ENCODE measurements at regions not wholly inside any gene's neighbourhood (a gene's known extent, or its start where the extent isn't known, plus 50 kb on each side); places are given as distances from the start of the nearest gene placed in this dataset.

DNA sequence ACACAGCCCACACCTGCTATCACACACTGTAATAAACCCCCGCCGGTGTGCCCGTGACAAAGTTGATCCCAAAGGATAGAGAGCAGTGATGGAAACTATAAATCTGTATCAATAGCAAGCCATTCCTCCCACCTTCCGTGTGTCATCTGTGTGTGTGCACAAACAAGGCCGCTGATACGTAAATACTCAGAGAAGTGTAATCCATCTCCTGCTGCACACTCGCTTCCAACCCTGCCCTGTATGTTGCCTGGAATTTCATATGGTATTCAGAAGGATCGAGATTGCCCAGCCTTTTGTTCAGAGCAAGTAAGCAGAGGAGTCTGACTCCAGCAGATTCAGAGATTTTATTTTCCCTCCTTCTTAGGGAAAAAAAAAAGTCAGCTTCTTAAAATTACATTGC lies 581.1 kb upstream of the ZFHX3 start:
- RAD21 ChIA-PET (ENCODE audit: unreplicated experiment), result no interaction called here
- H3K4me2 ChIP-seq (ENCODE audit: control insufficient read depth, insufficient read depth), result no peak overlapping the region
- no peak overlapping the region for H2AFZ ChIP-seq (ENCODE audit: control insufficient read depth, low read depth, low read length)
- intact Hi-C loops (cut with micrococcal nuclease; ENCODE audit: unreplicated experiment) (no loop called here), in situ Hi-C loops (cut with MboI) (no loop called here)
- FAIRE-seq (no peak), DNase-seq (ENCODE audit: low read depth, low spot score) (no peak), ATAC-seq (no peak)
- H3K27ac ChIP-seq (ENCODE audit: control insufficient read depth, insufficient read depth), result no peak overlapping the region
- H3K79me2 ChIP-seq (ENCODE audit: control insufficient read depth, insufficient read depth, low read length), result no peaks in the 10 kb centered on the region
- WGBS (ENCODE audit: insufficient coverage, insufficient replicate concordance, low lambda C conversion rate, missing lambda C conversion rate), result 45% methylated on average over 8 of the region's 8 CpGs
- H3K9ac ChIP-seq (ENCODE audit: control insufficient read depth, insufficient read depth, low read length), result no peak overlapping the region
- no peaks in the 10 kb centered on the region; a peak in 1 of 4 replicates for H3K27me3 ChIP-seq (replicated peaks in 1 of 2; ENCODE audit: control insufficient read depth in 2 of 2, insufficient read depth in 2 of 2, low read length in 1 of 2)
- no peaks in the 10 kb centered on the region for H3K4me1 ChIP-seq (ENCODE audit: control insufficient read depth, insufficient read depth, low read length)
- CTCF ChIA-PET, result no interaction called here
- no peak overlapping the region for H3K4me3 ChIP-seq
- SMC1A ChIA-PET (ENCODE audit: uncharacterized antibody, unreplicated experiment), result no interaction called here
- TF ChIP-seq CBX5 (IDR thresholded peaks at IDR 0.05; ENCODE audit: low read depth) (no peak), SUPT20H (IDR thresholded peaks at IDR 0.05; ENCODE audit: borderline replicate concordance, control insufficient read depth, low read depth, low read length) (no peak), RELB (IDR thresholded peaks at IDR 0.05; ENCODE audit: low read depth) (no peak), RCOR1 (conservative IDR thresholded peaks at IDR 0.05; ENCODE audit: low read depth, low read length) (no peak)
- TF ChIP-seq, protein P1, sequence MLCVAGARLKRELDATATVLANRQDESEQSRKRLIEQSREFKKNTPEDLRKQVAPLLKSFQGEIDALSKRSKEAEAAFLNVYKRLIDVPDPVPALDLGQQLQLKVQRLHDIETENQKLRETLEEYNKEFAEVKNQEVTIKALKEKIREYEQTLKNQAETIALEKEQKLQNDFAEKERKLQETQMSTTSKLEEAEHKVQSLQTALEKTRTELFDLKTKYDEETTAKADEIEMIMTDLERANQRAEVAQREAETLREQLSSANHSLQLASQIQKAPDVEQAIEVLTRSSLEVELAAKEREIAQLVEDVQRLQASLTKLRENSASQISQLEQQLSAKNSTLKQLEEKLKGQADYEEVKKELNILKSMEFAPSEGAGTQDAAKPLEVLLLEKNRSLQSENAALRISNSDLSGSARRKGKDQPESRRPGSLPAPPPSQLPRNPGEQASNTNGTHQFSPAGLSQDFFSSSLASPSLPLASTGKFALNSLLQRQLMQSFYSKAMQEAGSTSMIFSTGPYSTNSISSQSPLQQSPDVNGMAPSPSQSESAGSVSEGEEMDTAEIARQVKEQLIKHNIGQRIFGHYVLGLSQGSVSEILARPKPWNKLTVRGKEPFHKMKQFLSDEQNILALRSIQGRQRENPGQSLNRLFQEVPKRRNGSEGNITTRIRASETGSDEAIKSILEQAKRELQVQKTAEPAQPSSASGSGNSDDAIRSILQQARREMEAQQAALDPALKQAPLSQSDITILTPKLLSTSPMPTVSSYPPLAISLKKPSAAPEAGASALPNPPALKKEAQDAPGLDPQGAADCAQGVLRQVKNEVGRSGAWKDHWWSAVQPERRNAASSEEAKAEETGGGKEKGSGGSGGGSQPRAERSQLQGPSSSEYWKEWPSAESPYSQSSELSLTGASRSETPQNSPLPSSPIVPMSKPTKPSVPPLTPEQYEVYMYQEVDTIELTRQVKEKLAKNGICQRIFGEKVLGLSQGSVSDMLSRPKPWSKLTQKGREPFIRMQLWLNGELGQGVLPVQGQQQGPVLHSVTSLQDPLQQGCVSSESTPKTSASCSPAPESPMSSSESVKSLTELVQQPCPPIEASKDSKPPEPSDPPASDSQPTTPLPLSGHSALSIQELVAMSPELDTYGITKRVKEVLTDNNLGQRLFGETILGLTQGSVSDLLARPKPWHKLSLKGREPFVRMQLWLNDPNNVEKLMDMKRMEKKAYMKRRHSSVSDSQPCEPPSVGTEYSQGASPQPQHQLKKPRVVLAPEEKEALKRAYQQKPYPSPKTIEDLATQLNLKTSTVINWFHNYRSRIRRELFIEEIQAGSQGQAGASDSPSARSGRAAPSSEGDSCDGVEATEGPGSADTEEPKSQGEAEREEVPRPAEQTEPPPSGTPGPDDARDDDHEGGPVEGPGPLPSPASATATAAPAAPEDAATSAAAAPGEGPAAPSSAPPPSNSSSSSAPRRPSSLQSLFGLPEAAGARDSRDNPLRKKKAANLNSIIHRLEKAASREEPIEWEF (IDR thresholded peaks at IDR 0.05; ENCODE audit: insufficient replicate concordance, low read depth, low read length), result no peak
- H4K20me1 ChIP-seq (ENCODE audit: control insufficient read depth, insufficient read depth), result no peaks in the 10 kb centered on the region
- H3K36me3 ChIP-seq (ENCODE audit: control insufficient read depth in 2 of 2, insufficient read depth in 2 of 2, low read length in 1 of 2), result no peaks in the 10 kb centered on the region
- no TSS peak for BruUV-seq (replicated peaks)
- POLR2A ChIA-PET, result no interaction called here
- H3K9me3 ChIP-seq (replicated peaks; ENCODE audit: control insufficient read depth, insufficient read depth, low read length), result no peaks in the 10 kb centered on the region
